Lower lobe of right lung (tissue), 2 donors: ENCODE measurements at regions not wholly inside any gene's neighbourhood (a gene's known extent, or its start where the extent isn't known, plus 50 kb on each side); places are given as distances from the start of the nearest gene placed in this dataset.

Source experiments
- ATAC-seq, 2 donors: fragments of 200-7000 bp; cut with Tn5 transposase; one replicate each; pipeline ENCODE4 v1.9.1; 2020 to 2022; ENCODE audit warnings: mild to moderate bottlenecking in 2 of 2, moderate library complexity in 2 of 2
- DNase-seq: peaks from one replicate; pipeline ENCODE4 v3.0.0-alpha.2; 2020
- H3K27ac ChIP-seq: fragments of 200-600 bp; one replicate; pipeline ENCODE4 v1.8.0; 2022
- H3K27me3 ChIP-seq: fragments of 200-600 bp; one replicate; pipeline ENCODE4 v1.8.0; 2022; ENCODE audit warnings: low read depth
- H3K36me3 ChIP-seq: fragments of 200-600 bp; one replicate; pipeline ENCODE4 v1.8.0; 2022; ENCODE audit warnings: mild to moderate bottlenecking
- H3K4me1 ChIP-seq: fragments of 200-600 bp; one replicate; pipeline ENCODE4 v1.8.0; 2022
- H3K4me3 ChIP-seq: fragments of 200-600 bp; one replicate; pipeline ENCODE4 v1.8.0; 2022; ENCODE audit warnings: mild to moderate bottlenecking
- H3K9me3 ChIP-seq: fragments of 200-600 bp; one replicate; pipeline ENCODE4 v1.8.0; 2022
- intact Hi-C: fragments of 100-400 bp; cut with DNase I; formaldehyde crosslinking; loops from one replicate; pipeline ENCODE4 v1.11.0; 2022
- TF ChIP-seq, protein P1 (sequence below): fragments of 200-600 bp; IDR thresholded peaks from one replicate; pipeline ENCODE4 v1.8.0; 2022; ENCODE audit warnings: antibody characterized with exemption, mild to moderate bottlenecking
- donor health status: DM: no; HTN: yes; CAD: no; lungs with severe emphysema.

DNA sequence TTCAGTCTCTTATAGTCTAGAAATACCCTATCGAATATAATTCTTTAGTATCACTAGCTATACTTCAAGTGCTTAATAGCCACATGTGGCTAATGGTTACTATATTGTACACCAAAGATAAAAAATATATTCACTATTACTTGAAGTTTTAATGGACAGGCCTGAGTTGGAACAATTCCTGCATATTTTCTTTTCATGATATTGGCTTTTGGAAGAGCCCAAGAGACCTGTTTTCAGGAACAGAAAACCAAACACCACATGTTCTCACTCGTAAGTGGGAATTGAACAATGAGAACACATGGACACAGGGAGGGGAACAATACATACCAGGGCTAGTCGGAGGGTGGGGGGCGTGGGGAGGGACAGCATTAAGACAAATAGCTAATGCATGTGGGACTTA, 334.4 kb upstream of the TRIB2 start:
- H3K27me3 ChIP-seq = no peaks in the 10 kb centered on the region
- no peak overlapping the region for H3K4me3 ChIP-seq
- H3K36me3 ChIP-seq = no peaks in the 10 kb centered on the region
- no peaks in the 10 kb centered on the region for H3K4me1 ChIP-seq
- ATAC-seq = no peak
- TF ChIP-seq, protein P1, sequence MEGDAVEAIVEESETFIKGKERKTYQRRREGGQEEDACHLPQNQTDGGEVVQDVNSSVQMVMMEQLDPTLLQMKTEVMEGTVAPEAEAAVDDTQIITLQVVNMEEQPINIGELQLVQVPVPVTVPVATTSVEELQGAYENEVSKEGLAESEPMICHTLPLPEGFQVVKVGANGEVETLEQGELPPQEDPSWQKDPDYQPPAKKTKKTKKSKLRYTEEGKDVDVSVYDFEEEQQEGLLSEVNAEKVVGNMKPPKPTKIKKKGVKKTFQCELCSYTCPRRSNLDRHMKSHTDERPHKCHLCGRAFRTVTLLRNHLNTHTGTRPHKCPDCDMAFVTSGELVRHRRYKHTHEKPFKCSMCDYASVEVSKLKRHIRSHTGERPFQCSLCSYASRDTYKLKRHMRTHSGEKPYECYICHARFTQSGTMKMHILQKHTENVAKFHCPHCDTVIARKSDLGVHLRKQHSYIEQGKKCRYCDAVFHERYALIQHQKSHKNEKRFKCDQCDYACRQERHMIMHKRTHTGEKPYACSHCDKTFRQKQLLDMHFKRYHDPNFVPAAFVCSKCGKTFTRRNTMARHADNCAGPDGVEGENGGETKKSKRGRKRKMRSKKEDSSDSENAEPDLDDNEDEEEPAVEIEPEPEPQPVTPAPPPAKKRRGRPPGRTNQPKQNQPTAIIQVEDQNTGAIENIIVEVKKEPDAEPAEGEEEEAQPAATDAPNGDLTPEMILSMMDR = no peak
- intact Hi-C loops = no loop called here
- no peak overlapping the region for H3K27ac ChIP-seq
- DNase-seq = no peak
- H3K9me3 ChIP-seq = no peaks in the 10 kb centered on the region

DNA sequence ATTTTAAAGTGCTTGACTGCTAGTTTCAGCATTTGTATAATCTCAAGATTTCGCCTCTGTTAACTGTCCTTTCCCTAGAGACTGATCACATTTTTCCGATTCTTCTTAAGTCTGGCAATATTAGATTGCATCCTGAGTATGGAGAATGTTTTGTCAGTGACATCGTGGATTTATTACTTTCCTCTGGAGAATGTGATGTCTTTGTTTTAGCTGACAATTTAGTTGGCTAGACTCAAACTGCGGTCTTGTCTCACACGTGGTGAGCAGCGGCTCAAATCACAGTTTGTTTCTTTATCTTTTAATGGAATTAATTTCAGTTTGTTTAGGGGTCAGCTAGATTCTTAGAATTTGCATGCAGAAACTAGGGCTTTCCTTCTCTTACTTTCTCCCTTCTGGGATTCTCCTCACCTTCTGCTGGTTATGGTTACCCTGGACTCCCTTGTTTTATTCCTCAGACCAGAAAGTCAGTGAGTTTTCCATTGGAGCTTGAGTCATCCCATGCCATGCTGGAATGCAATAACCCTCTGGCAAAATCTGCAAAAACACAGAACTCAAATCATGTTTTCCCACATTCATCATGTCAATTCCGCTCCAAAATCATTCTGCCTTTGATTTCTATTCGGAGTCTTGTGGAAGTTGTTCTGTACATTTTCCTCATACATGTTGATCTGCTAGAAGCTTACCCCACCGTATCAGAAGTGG, 327.2 kb upstream of the TRIB2 start:
- Histone ChIP-seq H3K27me3 (no peaks in the 10 kb centered on the region), H3K9me3 (no peaks in the 10 kb centered on the region), H3K36me3 (no peaks in the 10 kb centered on the region), H3K4me1 (no peaks in the 10 kb centered on the region), H3K4me3 (no peak overlapping the region), H3K27ac (no peak overlapping the region)
- intact Hi-C loops = no loop called here
- TF ChIP-seq, protein P1 = no peak
- ATAC-seq (no peak), DNase-seq (no peak)

DNA sequence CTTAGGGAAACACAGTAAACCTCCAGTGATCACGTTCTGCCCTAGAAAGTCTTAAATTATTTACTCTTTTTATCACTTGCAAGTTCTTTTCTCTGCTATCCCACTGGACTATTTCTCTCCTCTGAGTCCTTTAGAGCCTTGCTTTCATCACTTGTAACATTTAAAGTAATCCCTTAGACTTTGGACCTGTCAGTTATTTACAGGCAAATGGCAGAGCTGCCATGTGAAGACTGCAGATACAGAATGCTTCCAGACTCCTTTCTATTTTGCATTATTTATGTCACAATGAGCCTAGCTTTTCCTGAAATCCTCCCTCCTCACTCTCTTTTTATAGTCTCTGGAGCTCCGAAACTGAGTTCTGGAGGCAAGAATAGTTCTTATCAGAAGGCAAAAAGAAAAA, 325.6 kb upstream of the TRIB2 start:
- intact Hi-C loops = no loop called here
- TF ChIP-seq, protein P1 = no peak
- H3K4me1 ChIP-seq = no peaks in the 10 kb centered on the region
- ATAC-seq (no peak), DNase-seq (no peak)
- H3K36me3 ChIP-seq = no peaks in the 10 kb centered on the region
- H3K27ac ChIP-seq = no peak overlapping the region
- no peaks in the 10 kb centered on the region for H3K27me3 ChIP-seq
- no peaks in the 10 kb centered on the region for H3K9me3 ChIP-seq
- no peak overlapping the region for H3K4me3 ChIP-seq

DNA sequence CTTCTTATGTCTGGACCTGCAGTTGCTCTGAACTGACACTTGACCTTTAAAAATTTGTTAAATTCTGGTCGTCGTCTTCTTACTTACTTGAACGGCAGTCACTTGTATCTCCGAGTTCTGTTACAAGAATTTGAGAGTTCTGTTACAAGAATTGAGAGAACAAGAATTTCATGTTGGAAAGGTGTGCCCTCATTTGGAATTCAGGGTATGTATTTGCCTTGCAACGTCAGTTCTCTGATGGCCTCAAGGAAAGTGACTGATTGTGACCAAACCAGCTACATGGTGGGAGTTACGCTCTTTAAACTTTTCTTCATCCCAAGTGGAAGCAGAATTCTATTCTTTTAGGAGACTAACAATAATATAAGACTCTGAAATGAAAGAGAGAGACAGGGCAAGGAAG, 320.0 kb upstream of the TRIB2 start:
- no peaks in the 10 kb centered on the region for H3K9me3 ChIP-seq
- TF ChIP-seq, protein P1 = no peak
- no peaks in the 10 kb centered on the region for H3K36me3 ChIP-seq
- no peaks in the 10 kb centered on the region for H3K4me1 ChIP-seq
- DNase-seq (no peak), ATAC-seq (peak; percentile 43 to 75)
- H3K4me3 ChIP-seq = no peak overlapping the region
- H3K27me3 ChIP-seq = no peaks in the 10 kb centered on the region
- intact Hi-C loops = no loop called here
- H3K27ac ChIP-seq = no peak overlapping the region

DNA sequence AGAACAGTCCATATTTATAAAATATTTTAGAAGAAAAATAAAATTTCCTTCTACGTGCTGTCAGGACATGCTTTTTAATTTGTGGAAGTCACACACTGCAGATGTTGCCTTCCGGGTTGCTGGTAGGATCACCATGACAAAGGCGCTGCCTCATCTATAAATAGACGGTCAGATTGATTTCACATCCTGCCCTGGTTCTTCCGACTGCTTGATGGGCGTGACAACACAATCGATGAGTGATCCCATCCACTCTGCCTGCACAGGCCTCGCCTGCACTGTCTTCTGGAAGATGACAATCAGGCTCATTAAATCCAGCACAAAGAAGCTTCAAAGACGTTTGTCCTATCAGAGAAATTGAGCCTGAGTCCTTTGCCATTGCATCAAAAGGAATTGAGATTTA, 318.9 kb upstream of the TRIB2 start:
- DNase-seq = no peak

More for the DNA sequence above, 318.9 kb upstream of the TRIB2 start:
- H3K27ac ChIP-seq = no peak overlapping the region
- no peak for ATAC-seq
- intact Hi-C loops = no loop called here
- H3K36me3 ChIP-seq = no peaks in the 10 kb centered on the region
- no peaks in the 10 kb centered on the region for H3K9me3 ChIP-seq
- H3K4me1 ChIP-seq = no peaks in the 10 kb centered on the region
- H3K4me3 ChIP-seq = no peak overlapping the region
- TF ChIP-seq, protein P1 = no peak
- H3K27me3 ChIP-seq = no peaks in the 10 kb centered on the region
